IPS-18a (cell line): ENCODE measurements at regions not wholly inside any gene's neighbourhood (a gene's known extent, or its start where the extent isn't known, plus 50 kb on each side); places are given as distances from the start of the nearest gene placed in this dataset.
A peak's percentile ranks its signal among the peaks of the same experiment; 100 is the strongest.

Experiments
- H3K27ac ChIP-seq: one replicate; pipeline ENCODE4 v1.5.1; 2013; ENCODE audit warnings: low read length
- H3K27me3 ChIP-seq: one replicate; pipeline ENCODE4 v1.6.1; 2013; ENCODE audit warnings: mild to moderate bottlenecking, low read length; ENCODE audit not compliant: control insufficient read depth, insufficient read depth
- H3K36me3 ChIP-seq: one replicate; pipeline ENCODE4 v1.6.1; 2013; ENCODE audit warnings: low read depth, low read length; ENCODE audit not compliant: control insufficient read depth
- H3K4me1 ChIP-seq: one replicate; pipeline ENCODE4 v1.6.1; 2013; ENCODE audit warnings: low read depth, low read length; ENCODE audit not compliant: control insufficient read depth
- H3K4me3 ChIP-seq: one replicate; pipeline ENCODE4 v1.5.1; 2013; ENCODE audit warnings: low read length
- H3K9ac ChIP-seq: one replicate; pipeline ENCODE4 v1.6.1; 2013; ENCODE audit warnings: mild to moderate bottlenecking, low read length, moderate library complexity
- H3K9me3 ChIP-seq: one replicate; pipeline ENCODE4 v1.6.1; 2013; ENCODE audit warnings: low read depth, low read length; ENCODE audit not compliant: control insufficient read depth

GRCh38 chr11:29959488-29959887, 57.3 kb downstream of the KCNA4 start:
- H3K27me3 ChIP-seq, result no peaks in the 10 kb centered on the region
- no peak overlapping the region for H3K9ac ChIP-seq
- peak overlapping the region; percentile 8 for H3K4me3 ChIP-seq
- no peak overlapping the region for H3K27ac ChIP-seq
- H3K9me3 ChIP-seq, result no peaks in the 10 kb centered on the region
- peaks cover 26% of the 10 kb centered on the region for H3K4me1 ChIP-seq
- no peaks in the 10 kb centered on the region for H3K36me3 ChIP-seq

GRCh38 chr11:29957431-29957830, 59.4 kb downstream of the KCNA4 start:
- H3K4me1 ChIP-seq, result peaks cover 26% of the 10 kb centered on the region
- no peaks in the 10 kb centered on the region for H3K9me3 ChIP-seq
- H3K4me3 ChIP-seq, result no peak overlapping the region
- no peak overlapping the region for H3K9ac ChIP-seq
- H3K27ac ChIP-seq, result no peak overlapping the region
- no peaks in the 10 kb centered on the region for H3K27me3 ChIP-seq
- H3K36me3 ChIP-seq, result no peaks in the 10 kb centered on the region

- Histone ChIP-seq H3K9me3 (no peaks in the 10 kb centered on the region), H3K9ac (no peak overlapping the region), H3K4me3 (no peak overlapping the region), H3K27ac (no peak overlapping the region), H3K27me3 (no peaks in the 10 kb centered on the region), H3K4me1 (peaks cover 26% of the 10 kb centered on the region), H3K36me3 (no peaks in the 10 kb centered on the region)
Observed at GRCh38 chr11:29956076-29956556, 60.7 kb downstream of the KCNA4 start.

- H3K4me3 ChIP-seq, result no peak overlapping the region
- no peak overlapping the region for H3K27ac ChIP-seq
- H3K27me3 ChIP-seq, result no peaks in the 10 kb centered on the region
- no peak overlapping the region for H3K9ac ChIP-seq
- no peaks in the 10 kb centered on the region for H3K36me3 ChIP-seq
- H3K9me3 ChIP-seq, result peaks cover 10% of the 10 kb centered on the region
- no peaks in the 10 kb centered on the region for H3K4me1 ChIP-seq
Observed at GRCh38 chr11:29943347-29943746, 73.5 kb downstream of the KCNA4 start.

- H3K4me3 ChIP-seq, result no peak overlapping the region
- no peaks in the 10 kb centered on the region for H3K4me1 ChIP-seq
- H3K9me3 ChIP-seq, result peaks cover 5% of the 10 kb centered on the region
- no peaks in the 10 kb centered on the region for H3K36me3 ChIP-seq
- H3K9ac ChIP-seq, result no peak overlapping the region
- H3K27ac ChIP-seq, result no peak overlapping the region
- H3K27me3 ChIP-seq, result no peaks in the 10 kb centered on the region
Observed at GRCh38 chr11:29937526-29937925, 79.3 kb downstream of the KCNA4 start.

GRCh38 chr11:29934115-29934638, 82.7 kb downstream of the KCNA4 start:
- Histone ChIP-seq H3K27me3 (no peaks in the 10 kb centered on the region), H3K4me1 (no peaks in the 10 kb centered on the region), H3K9ac (no peak overlapping the region), H3K4me3 (no peak overlapping the region), H3K36me3 (no peaks in the 10 kb centered on the region), H3K9me3 (peaks cover 5% of the 10 kb centered on the region), H3K27ac (no peak overlapping the region)

GRCh38 chr11:29916040-29916439, 100.8 kb downstream of the KCNA4 start:
- Histone ChIP-seq H3K9ac (no peak overlapping the region), H3K27me3 (no peaks in the 10 kb centered on the region), H3K36me3 (no peaks in the 10 kb centered on the region), H3K9me3 (no peaks in the 10 kb centered on the region), H3K27ac (no peak overlapping the region), H3K4me1 (no peaks in the 10 kb centered on the region), H3K4me3 (no peak overlapping the region)

- H3K36me3 ChIP-seq, result no peaks in the 10 kb centered on the region
- no peak overlapping the region for H3K9ac ChIP-seq
- H3K27ac ChIP-seq, result no peak overlapping the region
- no peak overlapping the region for H3K4me3 ChIP-seq
- no peaks in the 10 kb centered on the region for H3K27me3 ChIP-seq
- no peaks in the 10 kb centered on the region for H3K9me3 ChIP-seq
- no peaks in the 10 kb centered on the region for H3K4me1 ChIP-seq
Observed at GRCh38 chr11:29914203-29914930, 102.5 kb downstream of the KCNA4 start.

- Histone ChIP-seq H3K36me3 (no peaks in the 10 kb centered on the region), H3K9me3 (no peaks in the 10 kb centered on the region), H3K27me3 (no peaks in the 10 kb centered on the region), H3K4me3 (no peak overlapping the region), H3K4me1 (no peaks in the 10 kb centered on the region), H3K9ac (no peak overlapping the region), H3K27ac (no peak overlapping the region)
Observed at GRCh38 chr11:29913352-29913751, 103.5 kb downstream of the KCNA4 start.

- H3K9ac ChIP-seq, result no peak overlapping the region
- H3K9me3 ChIP-seq, result no peaks in the 10 kb centered on the region
Observed at GRCh38 chr11:29900382-29900781, 116.4 kb downstream of the KCNA4 start.

GRCh38 chr11:29879560-29879959, 137.3 kb downstream of the KCNA4 start:
- H3K4me3 ChIP-seq, result no peak overlapping the region
- H3K9ac ChIP-seq, result no peak overlapping the region
- no peaks in the 10 kb centered on the region for H3K4me1 ChIP-seq
- H3K9me3 ChIP-seq, result peaks cover 10% of the 10 kb centered on the region
- H3K27me3 ChIP-seq, result no peaks in the 10 kb centered on the region
- no peak overlapping the region for H3K27ac ChIP-seq
- no peaks in the 10 kb centered on the region for H3K36me3 ChIP-seq

More at GRCh38 chr11:29900382-29900781, 116.4 kb downstream of the KCNA4 start:
- Histone ChIP-seq H3K36me3 (no peaks in the 10 kb centered on the region), H3K4me3 (no peak overlapping the region), H3K27me3 (no peaks in the 10 kb centered on the region), H3K27ac (no peak overlapping the region), H3K4me1 (no peaks in the 10 kb centered on the region)

GRCh38 chr11:29876192-29876591, 140.6 kb downstream of the KCNA4 start:
- H3K4me1 ChIP-seq, result no peaks in the 10 kb centered on the region

More at GRCh38 chr11:29876192-29876591, 140.6 kb downstream of the KCNA4 start:
- Histone ChIP-seq H3K9me3 (no peaks in the 10 kb centered on the region), H3K4me3 (no peak overlapping the region), H3K9ac (no peak overlapping the region), H3K36me3 (no peaks in the 10 kb centered on the region), H3K27me3 (no peaks in the 10 kb centered on the region), H3K27ac (no peak overlapping the region)
